ENCODE measurements at regions not wholly inside any gene's neighbourhood (a gene's known extent, or its start where the extent isn't known, plus 50 kb on each side); places are given as distances from the start of the nearest gene placed in this dataset.

DNA sequence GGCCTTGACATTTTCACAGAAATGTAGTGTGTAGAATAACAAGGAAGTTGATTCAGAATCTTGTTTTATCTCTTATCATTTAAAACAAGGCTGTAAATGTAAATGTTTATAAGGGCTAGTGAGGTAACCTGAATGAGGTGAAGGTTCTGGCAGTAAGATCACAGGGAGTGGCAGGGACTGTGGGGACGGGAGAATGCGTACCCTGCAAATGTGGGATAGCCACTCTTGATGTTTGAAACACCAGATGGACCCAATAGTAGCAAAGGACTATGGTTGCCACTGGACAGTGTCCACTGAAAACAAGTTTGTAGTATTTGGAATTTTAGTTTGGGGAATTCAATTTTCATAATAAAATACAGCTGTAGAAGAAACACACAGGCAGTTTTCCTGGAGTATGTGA, 155.3 kb downstream of the FHIP1A start:
- intact Hi-C loops (cut with micrococcal nuclease): no loop called here
- H3K79me2 ChIP-seq (ENCODE audit: insufficient read depth, low read length): no peaks in the 10 kb centered on the region
- H3K36me3 Mint-ChIP-seq: no peaks in the 10 kb centered on the region
- peaks cover 6 to 32% (median 13%) of the 10 kb centered on the region in 3 donors for H3K27me3 Mint-ChIP-seq (ENCODE audit: low read depth in 3 of 3)
- no peak overlapping the region for H3K9ac ChIP-seq (ENCODE audit: insufficient read depth, low read length, poor library complexity, severe bottlenecking)
- H3K27ac ChIP-seq (ENCODE audit: low read depth in 1 of 2, low read length in 2 of 2): no peak overlapping the region
- WGBS (ENCODE audit: insufficient coverage): 81% methylated on average over 2 of the region's 2 CpGs
- H3K4me3 Mint-ChIP-seq: no peak overlapping the region
- peaks cover 0 to 2% (median 0%) of the 10 kb centered on the region in 7 donors for H3K9me3 Mint-ChIP-seq
- no peak overlapping the region for H3K4me3 ChIP-seq (replicated peaks in 1 of 3; ENCODE audit: low read depth in 2 of 3, low read length in 3 of 3)
- DNase-seq: no peak
- no peak overlapping the region for H2AFZ ChIP-seq (ENCODE audit: insufficient read depth, low read depth, low read length, poor library complexity, severe bottlenecking)
- TF ChIP-seq, protein P1, sequence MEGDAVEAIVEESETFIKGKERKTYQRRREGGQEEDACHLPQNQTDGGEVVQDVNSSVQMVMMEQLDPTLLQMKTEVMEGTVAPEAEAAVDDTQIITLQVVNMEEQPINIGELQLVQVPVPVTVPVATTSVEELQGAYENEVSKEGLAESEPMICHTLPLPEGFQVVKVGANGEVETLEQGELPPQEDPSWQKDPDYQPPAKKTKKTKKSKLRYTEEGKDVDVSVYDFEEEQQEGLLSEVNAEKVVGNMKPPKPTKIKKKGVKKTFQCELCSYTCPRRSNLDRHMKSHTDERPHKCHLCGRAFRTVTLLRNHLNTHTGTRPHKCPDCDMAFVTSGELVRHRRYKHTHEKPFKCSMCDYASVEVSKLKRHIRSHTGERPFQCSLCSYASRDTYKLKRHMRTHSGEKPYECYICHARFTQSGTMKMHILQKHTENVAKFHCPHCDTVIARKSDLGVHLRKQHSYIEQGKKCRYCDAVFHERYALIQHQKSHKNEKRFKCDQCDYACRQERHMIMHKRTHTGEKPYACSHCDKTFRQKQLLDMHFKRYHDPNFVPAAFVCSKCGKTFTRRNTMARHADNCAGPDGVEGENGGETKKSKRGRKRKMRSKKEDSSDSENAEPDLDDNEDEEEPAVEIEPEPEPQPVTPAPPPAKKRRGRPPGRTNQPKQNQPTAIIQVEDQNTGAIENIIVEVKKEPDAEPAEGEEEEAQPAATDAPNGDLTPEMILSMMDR (IDR thresholded peaks at IDR 0.05): no peak
- H3K27ac Mint-ChIP-seq: no peak overlapping the region
- no peaks in the 10 kb centered on the region for H4K20me1 ChIP-seq (ENCODE audit: insufficient read depth, low read length)
- peaks cover 16 to 24% of the 10 kb centered on the region in 2 donors for H3K27me3 ChIP-seq (ENCODE audit: control insufficient read depth in 2 of 2, insufficient read depth in 2 of 2, low read length in 2 of 2)
- no peaks in the 10 kb centered on the region for H3K9me3 ChIP-seq (replicated peaks in 1 of 2; ENCODE audit: control insufficient read depth in 1 of 2, insufficient read depth in 1 of 2, low read length in 2 of 2)
- no peak overlapping the region for H3K4me2 ChIP-seq (replicated peaks; ENCODE audit: extremely low read depth, low read length, poor library complexity, severe bottlenecking)
- H3K4me1 Mint-ChIP-seq: no peaks in the 10 kb centered on the region
- no peaks in the 10 kb centered on the region for H3K4me1 ChIP-seq (ENCODE audit: control insufficient read depth in 1 of 2, insufficient read depth in 2 of 2, low read length in 2 of 2)
- H3K36me3 ChIP-seq (replicated peaks in 1 of 2; ENCODE audit: control insufficient read depth in 1 of 2, insufficient read depth in 2 of 2, low read length in 2 of 2): no peaks in the 10 kb centered on the region

DNA sequence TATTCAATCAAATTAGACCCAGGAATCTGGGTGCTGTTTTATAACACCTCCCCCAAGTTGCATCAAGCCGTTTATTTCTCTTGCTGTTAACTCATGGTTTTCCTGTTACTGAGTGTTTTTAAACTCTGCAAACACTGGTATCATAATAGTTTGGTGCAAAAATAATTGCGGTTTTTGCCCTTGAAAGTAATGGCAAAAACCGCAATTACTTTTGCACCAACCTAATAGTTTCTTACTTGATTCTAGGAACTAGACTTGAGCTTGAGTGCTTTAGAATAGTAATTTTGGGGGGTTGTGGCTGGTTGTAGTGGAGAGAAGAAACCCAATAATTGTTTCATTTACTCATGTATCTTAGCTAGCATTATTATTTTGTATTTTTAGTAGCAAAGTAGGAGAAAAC, 156.6 kb downstream of the FHIP1A start:
- Histone ChIP-seq H3K79me2 (ENCODE audit: insufficient read depth, low read length) (no peaks in the 10 kb centered on the region), H3K4me2 (replicated peaks; ENCODE audit: extremely low read depth, low read length, poor library complexity, severe bottlenecking) (no peak overlapping the region), H3K27me3 (ENCODE audit: control insufficient read depth in 2 of 2, insufficient read depth in 2 of 2, low read length in 2 of 2) (peaks cover 16 to 25% of the 10 kb centered on the region in 2 donors), H3K9me3 (replicated peaks in 1 of 2; ENCODE audit: control insufficient read depth in 1 of 2, insufficient read depth in 1 of 2, low read length in 2 of 2) (no peaks in the 10 kb centered on the region), H4K20me1 (ENCODE audit: insufficient read depth, low read length) (no peaks in the 10 kb centered on the region), H3K4me1 (ENCODE audit: control insufficient read depth in 1 of 2, insufficient read depth in 2 of 2, low read length in 2 of 2) (no peaks in the 10 kb centered on the region), H3K36me3 (replicated peaks in 1 of 2; ENCODE audit: control insufficient read depth in 1 of 2, insufficient read depth in 2 of 2, low read length in 2 of 2) (no peaks in the 10 kb centered on the region), H3K9ac (ENCODE audit: insufficient read depth, low read length, poor library complexity, severe bottlenecking) (no peak overlapping the region), H3K27ac (ENCODE audit: low read depth in 1 of 2, low read length in 2 of 2) (no peak overlapping the region), H3K4me3 (replicated peaks in 1 of 3; ENCODE audit: low read depth in 2 of 3, low read length in 3 of 3) (no peak overlapping the region), H2AFZ (ENCODE audit: insufficient read depth, low read depth, low read length, poor library complexity, severe bottlenecking) (no peak overlapping the region)
- Mint-ChIP-seq H3K4me3 (no peak overlapping the region), H3K36me3 (no peaks in the 10 kb centered on the region), H3K27ac (no peak overlapping the region), H3K4me1 (no peaks in the 10 kb centered on the region), H3K9me3 (peaks cover 0 to 2% (median 0%) of the 10 kb centered on the region in 7 donors), H3K27me3 (ENCODE audit: low read depth in 3 of 3) (peaks cover 6 to 32% (median 14%) of the 10 kb centered on the region in 3 donors)
- WGBS (ENCODE audit: insufficient coverage): no CpG with 5 or more reads among the region's 3 CpGs
- no peak for DNase-seq
- TF ChIP-seq, protein P1 (IDR thresholded peaks at IDR 0.05): no peak
- intact Hi-C loops (cut with micrococcal nuclease): no loop called here

Measured in CD14-positive monocyte (primary cell).